Gastroesophageal sphincter (tissue), 4 donors: ENCODE measurements at regions not wholly inside any gene's neighbourhood (a gene's known extent, or its start where the extent isn't known, plus 50 kb on each side); places are given as distances from the start of the nearest gene placed in this dataset.

Experiments
- ATAC-seq: fragments of 150-250 bp; one replicate; pipeline ENCODE4 v1.9.1; 2016; ENCODE audit warnings: mild to moderate bottlenecking, moderate library complexity
- H3K27ac ChIP-seq, 4 donors: fragments of 200-600 bp; sonication (generic) in 3 of 4; 1 replicate in 3 of 4; 2 replicates in 1 of 4; pipeline ENCODE4 v1.5.1; 2016 to 2019
- H3K27me3 ChIP-seq: fragments of 200-600 bp; sonication (generic); one replicate; pipeline ENCODE4 v1.5.1; 2019
- H3K36me3 ChIP-seq, 2 donors: fragments of 200-600 bp; sonication (generic); one replicate each; pipeline ENCODE4 v1.5.1; 2019; ENCODE audit warnings: control low read depth in 1 of 2
- H3K4me1 ChIP-seq, 3 donors: fragments of 200-600 bp; sonication (generic); 1 replicate in 2 of 3; 2 replicates in 1 of 3; pipeline ENCODE4 v1.5.1; 2016 to 2019; ENCODE audit warnings: control low read depth in 2 of 3
- H3K4me3 ChIP-seq, 2 donors: fragments of 200-600 bp; sonication (generic); one replicate each; pipeline ENCODE4 v1.5.1; 2019; ENCODE audit warnings: mild to moderate bottlenecking in 1 of 2, moderate library complexity in 1 of 2
- H3K9me3 ChIP-seq, 3 donors: fragments of 200-600 bp; sonication (generic); one replicate each; pipeline ENCODE4 v1.5.1; 2017 to 2019; ENCODE audit warnings: control low read depth in 2 of 3
- CTCF ChIP-seq, 4 experiments: fragments of 200-600 bp in 2 of 4; fragments of 450-650 bp in 2 of 4; sonication (generic) in 1 of 4; IDR thresholded peaks; one replicate each; pipeline ENCODE4 v1.5.1; 2017 to 2019; ENCODE audit warnings: antibody characterized with exemption in 4 of 4, mild to moderate bottlenecking in 2 of 4, moderate library complexity in 2 of 4
- EP300 ChIP-seq: sonication (generic); formaldehyde crosslinking; IDR thresholded peaks from one replicate; pipeline ENCODE4 v1.6.1; 2017; ENCODE audit warnings: antibody characterized with exemption, mild to moderate bottlenecking
- POLR2A ChIP-seq, 2 donors: fragments of 450-650 bp; IDR thresholded peaks; one replicate each; pipeline ENCODE4 v1.6.1; 2017; ENCODE audit warnings: antibody characterized with exemption in 2 of 2, mild to moderate bottlenecking in 2 of 2, moderate library complexity in 1 of 2
- POLR2AphosphoS5 ChIP-seq: sonication (generic); formaldehyde crosslinking; IDR thresholded peaks from one replicate; pipeline ENCODE4 v1.6.1; 2017; ENCODE audit warnings: antibody characterized with exemption
- WGBS, 2 donors: methylation state at CpG; one replicate each; pipeline ENCODE4 v1.1.5; 2018; ENCODE audit warnings: low coverage in 1 of 2; 5-methylcytosine and 5-hydroxymethylcytosine counted together

GRCh38 chr5:138698713-138699112 lies 54.5 kb upstream of the CTNNA1 start:
- WGBS, 2 donors = 69 to 81% methylated on average over 3 to 4 of the region's 5 CpGs
- no peaks in the 10 kb centered on the region for H3K9me3 ChIP-seq
- H3K36me3 ChIP-seq = no peaks in the 10 kb centered on the region
- H3K4me3 ChIP-seq = no peak overlapping the region
- H3K27ac ChIP-seq = no peak overlapping the region
- no peaks in the 10 kb centered on the region for H3K27me3 ChIP-seq
- ATAC-seq = no peak
- H3K4me1 ChIP-seq = no peaks in the 10 kb centered on the region
- TF ChIP-seq POLR2A (IDR thresholded peaks at IDR 0.05) (no peak), POLR2AphosphoS5 (no peak), CTCF (IDR thresholded peaks at IDR 0.05) (no peak), EP300 (no peak)

GRCh38 chr5:138697720-138698360 lies 55.4 kb upstream of the CTNNA1 start:
- Histone ChIP-seq H3K27ac (no peak overlapping the region), H3K36me3 (no peaks in the 10 kb centered on the region), H3K9me3 (no peaks in the 10 kb centered on the region), H3K27me3 (no peaks in the 10 kb centered on the region), H3K4me1 (no peaks in the 10 kb centered on the region), H3K4me3 (no peak overlapping the region)
- TF ChIP-seq CTCF (IDR thresholded peaks at IDR 0.05) = no peak
- TF ChIP-seq POLR2A (IDR thresholded peaks at IDR 0.05) = no peak
- no peak for TF ChIP-seq POLR2AphosphoS5
- TF ChIP-seq EP300 = no peak
- ATAC-seq = no peak
- WGBS, 2 donors = 57 to 87% methylated on average over 5 of the region's 7 CpGs

- no peak for TF ChIP-seq POLR2A (IDR thresholded peaks at IDR 0.05)
- no peak for TF ChIP-seq EP300
- TF ChIP-seq CTCF (IDR thresholded peaks at IDR 0.05) = no peak
- no peak for TF ChIP-seq POLR2AphosphoS5
- WGBS, 2 donors = 75 to 80% methylated on average over 1 to 2 of the region's 6 CpGs
Observed at GRCh38 chr5:138696501-138696900, 56.7 kb upstream of the CTNNA1 start.

GRCh38 chr5:138695781-138696180 lies 57.4 kb upstream of the CTNNA1 start:
- no peak for TF ChIP-seq POLR2AphosphoS5
- TF ChIP-seq CTCF (IDR thresholded peaks at IDR 0.05) = no peak
- TF ChIP-seq EP300 = no peak
- TF ChIP-seq POLR2A (IDR thresholded peaks at IDR 0.05) = no peak
- Histone ChIP-seq H3K4me3 (no peak overlapping the region), H3K27ac (no peak overlapping the region), H3K27me3 (no peaks in the 10 kb centered on the region), H3K9me3 (no peaks in the 10 kb centered on the region), H3K4me1 (no peaks in the 10 kb centered on the region), H3K36me3 (no peaks in the 10 kb centered on the region)
- no peak for ATAC-seq
- WGBS, 2 donors = 100% methylated on average over 1 of the region's 3 CpGs; no CpG with 5 or more reads in 1 of the 2 donors

More at GRCh38 chr5:138696501-138696900, 56.7 kb upstream of the CTNNA1 start:
- Histone ChIP-seq H3K27ac (no peak overlapping the region), H3K4me1 (no peaks in the 10 kb centered on the region), H3K9me3 (no peaks in the 10 kb centered on the region), H3K36me3 (no peaks in the 10 kb centered on the region), H3K27me3 (no peaks in the 10 kb centered on the region), H3K4me3 (no peak overlapping the region)
- ATAC-seq = no peak

- TF ChIP-seq EP300 (no peak), POLR2A (IDR thresholded peaks at IDR 0.05) (no peak), CTCF (IDR thresholded peaks at IDR 0.05) (no peak), POLR2AphosphoS5 (no peak)
- WGBS, 2 donors = 100% methylated on average over 1 to 2 of the region's 3 CpGs
- Histone ChIP-seq H3K9me3 (no peaks in the 10 kb centered on the region), H3K4me1 (no peaks in the 10 kb centered on the region), H3K36me3 (no peaks in the 10 kb centered on the region), H3K27ac (no peak overlapping the region), H3K4me3 (no peak overlapping the region), H3K27me3 (no peaks in the 10 kb centered on the region)
- no peak for ATAC-seq
Observed at GRCh38 chr5:138694146-138694545, 59.1 kb upstream of the CTNNA1 start.
